Keratinocyte (primary cell): ENCODE measurements at regions not wholly inside any gene's neighbourhood (a gene's known extent, or its start where the extent isn't known, plus 50 kb on each side); places are given as distances from the start of the nearest gene placed in this dataset.
A peak's percentile ranks its signal among the peaks of the same experiment; 100 is the strongest.

Experiments used
- DNase-seq: peaks from one replicate; pipeline ENCODE4 v3.0.0-alpha.2; 2011; ENCODE audit warnings: low read depth, missing footprints, low spot score
- FAIRE-seq: peaks from 2 replicates; lab custom pipeline; 2011; peaks lifted over from hg19 to GRCh38; lab: Jason Lieb, UNC
- H2AFZ ChIP-seq: 2 replicates; pipeline ENCODE4 v1.6.0; 2012; ENCODE audit warnings: low read length, control low read depth, inconsistent platforms; ENCODE audit not compliant: control insufficient read depth
- H3K27ac ChIP-seq: 2 replicates; pipeline ENCODE4 v1.5.1; 2011; ENCODE audit warnings: low read length; ENCODE audit not compliant: control insufficient read depth, insufficient read depth
- H3K27me3 ChIP-seq: 3 replicates; pipeline ENCODE4 v1.6.0; 2011; ENCODE audit warnings: low read length; ENCODE audit not compliant: control insufficient read depth, insufficient read depth; ENCODE audit errors: extremely low read depth
- H3K36me3 ChIP-seq, 2 experiments: 2 replicates in 1 of 2; 3 replicates in 1 of 2; pipeline ENCODE4 v1.5.1; 2011; ENCODE audit warnings: low read length in 2 of 2, mild to moderate bottlenecking in 1 of 2; ENCODE audit not compliant: control insufficient read depth in 2 of 2, insufficient read depth in 2 of 2; ENCODE audit errors: extremely low read depth in 1 of 2
- H3K4me1 ChIP-seq: 3 replicates; pipeline ENCODE4 v1.5.1; 2011; ENCODE audit warnings: low read length; ENCODE audit not compliant: control insufficient read depth, insufficient read depth; ENCODE audit errors: extremely low read depth
- H3K4me2 ChIP-seq: 3 replicates; pipeline ENCODE4 v1.6.0; 2011; ENCODE audit warnings: low read depth, low read length; ENCODE audit not compliant: control insufficient read depth, insufficient read depth; ENCODE audit errors: extremely low read depth
- H3K4me3 ChIP-seq, 3 experiments: fragments of 200-600 bp in 1 of 3; sonication (generic) in 1 of 3; 2 replicates in 2 of 3; 3 replicates in 1 of 3; pipeline ENCODE4 v1.5.1; 2011 to 2016; ENCODE audit warnings: low read length in 3 of 3, mild to moderate bottlenecking in 3 of 3, control low read depth in 2 of 3, inconsistent platforms in 1 of 3, low read depth in 1 of 3, mixed read lengths in 1 of 3, mixed run types in 1 of 3, moderate library complexity in 1 of 3; ENCODE audit not compliant: control insufficient read depth in 2 of 3, insufficient read depth in 2 of 3; ENCODE audit errors: extremely low read depth in 1 of 3
- H3K79me2 ChIP-seq: 2 replicates; pipeline ENCODE4 v1.6.0; 2012; ENCODE audit warnings: low read length; ENCODE audit not compliant: control insufficient read depth, insufficient read depth
- H3K9ac ChIP-seq: 3 replicates; pipeline ENCODE4 v1.6.0; 2011; ENCODE audit warnings: low read length; ENCODE audit not compliant: control insufficient read depth, insufficient read depth; ENCODE audit errors: extremely low read depth
- H3K9me1 ChIP-seq: 3 replicates; pipeline ENCODE4 v1.6.0; 2011; ENCODE audit warnings: low read length; ENCODE audit not compliant: control insufficient read depth, insufficient read depth; ENCODE audit errors: extremely low read depth
- H3K9me3 ChIP-seq: 2 replicates; pipeline ENCODE4 v1.5.1; 2012; ENCODE audit warnings: low read depth, low read length; ENCODE audit not compliant: control insufficient read depth
- H4K20me1 ChIP-seq: 3 replicates; pipeline ENCODE4 v1.6.0; 2011; ENCODE audit warnings: low read length; ENCODE audit not compliant: control insufficient read depth, insufficient read depth; ENCODE audit errors: extremely low read depth
- EZH2 ChIP-seq: IDR thresholded peaks from one replicate; pipeline ENCODE4 v1.6.1; 2012; ENCODE audit warnings: inconsistent platforms, mild to moderate bottlenecking, low read length, moderate library complexity
- dilution Hi-C: fragments of 300-500 bp; cut with MboI; formaldehyde crosslinking; loops from one replicate; pipeline ENCODE4 v1.7.0; 2020; ENCODE audit warnings: low sequenced_read_pairs; ENCODE audit not compliant: extremely low pct_ligation_motif_present
- TF ChIP-seq, protein P1 (sequence below), 3 experiments: IDR thresholded peaks in 1 of 3; conservative IDR thresholded peaks in 1 of 3; optimal IDR thresholded peaks in 1 of 3; 2 replicates in 2 of 3; 3 replicates in 1 of 3; pipeline versions ENCODE3 to v1.5.1; 2011; ENCODE audit warnings: low read length in 3 of 3, mild to moderate bottlenecking in 3 of 3, moderate library complexity in 2 of 3, control low read depth in 1 of 3, inconsistent platforms in 1 of 3; ENCODE audit not compliant: insufficient read depth in 2 of 3; ENCODE audit errors: extremely low read depth in 1 of 3

GRCh38 chr7:42621543-42622219, 290.2 kb downstream of the C7orf25 start:
- dilution Hi-C loops, result no loop called here
- H4K20me1 ChIP-seq, result no peaks in the 10 kb centered on the region
- no peak for TF ChIP-seq EZH2
- TF ChIP-seq, protein P1, sequence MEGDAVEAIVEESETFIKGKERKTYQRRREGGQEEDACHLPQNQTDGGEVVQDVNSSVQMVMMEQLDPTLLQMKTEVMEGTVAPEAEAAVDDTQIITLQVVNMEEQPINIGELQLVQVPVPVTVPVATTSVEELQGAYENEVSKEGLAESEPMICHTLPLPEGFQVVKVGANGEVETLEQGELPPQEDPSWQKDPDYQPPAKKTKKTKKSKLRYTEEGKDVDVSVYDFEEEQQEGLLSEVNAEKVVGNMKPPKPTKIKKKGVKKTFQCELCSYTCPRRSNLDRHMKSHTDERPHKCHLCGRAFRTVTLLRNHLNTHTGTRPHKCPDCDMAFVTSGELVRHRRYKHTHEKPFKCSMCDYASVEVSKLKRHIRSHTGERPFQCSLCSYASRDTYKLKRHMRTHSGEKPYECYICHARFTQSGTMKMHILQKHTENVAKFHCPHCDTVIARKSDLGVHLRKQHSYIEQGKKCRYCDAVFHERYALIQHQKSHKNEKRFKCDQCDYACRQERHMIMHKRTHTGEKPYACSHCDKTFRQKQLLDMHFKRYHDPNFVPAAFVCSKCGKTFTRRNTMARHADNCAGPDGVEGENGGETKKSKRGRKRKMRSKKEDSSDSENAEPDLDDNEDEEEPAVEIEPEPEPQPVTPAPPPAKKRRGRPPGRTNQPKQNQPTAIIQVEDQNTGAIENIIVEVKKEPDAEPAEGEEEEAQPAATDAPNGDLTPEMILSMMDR (optimal IDR thresholded peaks at IDR 0.05 in 1 of 3, IDR thresholded peaks at IDR 0.05 in 1 of 3, conservative IDR thresholded peaks at IDR 0.05 in 1 of 3; ENCODE audit: extremely low read depth in 1 of 3, insufficient read depth in 2 of 3, low read length in 3 of 3), result no peak
- H3K4me2 ChIP-seq, result no peak overlapping the region
- no peak for DNase-seq
- no peaks in the 10 kb centered on the region for H3K27me3 ChIP-seq
- no peaks in the 10 kb centered on the region for H3K9me3 ChIP-seq
- H2AFZ ChIP-seq, result no peak overlapping the region
- no peaks in the 10 kb centered on the region for H3K9me1 ChIP-seq
- no peak overlapping the region for H3K27ac ChIP-seq
- H3K79me2 ChIP-seq, result no peaks in the 10 kb centered on the region
- H3K9ac ChIP-seq, result no peak overlapping the region
- H3K36me3 ChIP-seq, result no peaks in the 10 kb centered on the region
- peak; percentile 13 for FAIRE-seq
- H3K4me1 ChIP-seq, result no peaks in the 10 kb centered on the region
- H3K4me3 ChIP-seq, result no peak overlapping the region

DNA sequence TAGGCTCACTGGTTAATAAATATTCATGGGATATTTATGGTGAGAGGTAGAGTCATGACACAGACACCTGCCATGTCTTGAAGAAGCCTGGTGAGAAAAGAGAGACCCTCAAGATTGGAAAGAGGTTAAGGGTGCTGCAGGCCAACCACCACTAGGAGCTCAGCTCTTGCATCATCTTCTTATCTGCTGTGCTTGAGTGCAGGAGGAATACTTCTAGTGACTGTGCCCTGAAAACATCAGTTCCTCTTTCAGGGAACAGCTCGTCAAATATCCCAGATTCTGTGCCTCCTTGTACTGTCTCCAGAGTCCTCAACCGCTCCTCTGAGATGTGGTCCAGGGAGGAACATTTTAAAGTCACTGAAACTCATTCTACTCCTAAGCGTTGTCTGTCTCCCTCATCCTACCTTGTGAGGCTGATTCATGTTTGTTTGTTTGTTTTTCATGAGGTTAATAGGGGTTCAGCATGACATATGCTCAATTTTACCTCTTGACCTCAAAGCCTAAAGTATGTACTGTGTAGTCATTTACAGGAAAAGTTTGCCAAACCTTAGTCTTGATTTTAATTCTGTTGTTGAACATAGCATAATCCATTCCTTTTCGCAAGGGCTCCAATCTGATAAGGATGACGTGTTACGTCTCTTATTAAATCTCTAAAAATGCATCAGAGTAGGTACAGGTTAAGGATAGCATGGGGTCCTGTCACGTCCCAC, 293.1 kb downstream of the C7orf25 start:
- no peaks in the 10 kb centered on the region for H3K9me3 ChIP-seq
- FAIRE-seq, result no peak
- DNase-seq, result no peak

More for the DNA sequence above, 293.1 kb downstream of the C7orf25 start:
- TF ChIP-seq, protein P1 (optimal IDR thresholded peaks at IDR 0.05 in 1 of 3, IDR thresholded peaks at IDR 0.05 in 1 of 3, conservative IDR thresholded peaks at IDR 0.05 in 1 of 3; ENCODE audit: extremely low read depth in 1 of 3, insufficient read depth in 2 of 3, low read length in 3 of 3), result no peak
- TF ChIP-seq EZH2, result no peak
- no peak overlapping the region for H3K27ac ChIP-seq
- no peaks in the 10 kb centered on the region for H3K27me3 ChIP-seq
- no peaks in the 10 kb centered on the region for H3K79me2 ChIP-seq
- no peak overlapping the region for H3K4me2 ChIP-seq
- no peak overlapping the region for H2AFZ ChIP-seq
- peaks cover 6% of the 10 kb centered on the region for H3K4me1 ChIP-seq
- dilution Hi-C loops, result no loop called here
- H3K9ac ChIP-seq, result no peak overlapping the region
- no peak overlapping the region for H3K4me3 ChIP-seq
- H3K9me1 ChIP-seq, result no peaks in the 10 kb centered on the region
- H3K36me3 ChIP-seq, result no peaks in the 10 kb centered on the region
- H4K20me1 ChIP-seq, result no peaks in the 10 kb centered on the region
